PFSK-1 (cell line): ENCODE measurements at regions not wholly inside any gene's neighbourhood (a gene's known extent, or its start where the extent isn't known, plus 50 kb on each side); places are given as distances from the start of the nearest gene placed in this dataset.

Experiments
- FOXP2 ChIP-seq: optimal IDR thresholded peaks from 2 replicates; pipeline ENCODE3; 2011; ENCODE audit warnings: borderline replicate concordance, control low read depth, inconsistent platforms; ENCODE audit not compliant: insufficient read depth; ENCODE audit errors: extremely low read length, extremely low read depth
- POLR2AphosphoS5 ChIP-seq: IDR thresholded peaks from 2 replicates; pipeline ENCODE4 v1.6.1; 2012; ENCODE audit warnings: low read depth, mild to moderate bottlenecking, control low read depth, low read length, moderate library complexity
- REST ChIP-seq, 2 experiments: IDR thresholded peaks; 2 replicates each; pipeline versions ENCODE4 v1.6.1 to v1.8.0; 2011 to 2012; ENCODE audit warnings: low read depth in 2 of 2, low read length in 2 of 2, control low read depth in 1 of 2, inconsistent platforms in 1 of 2, mild to moderate bottlenecking in 1 of 2, moderate library complexity in 1 of 2; ENCODE audit not compliant: insufficient read depth in 1 of 2
- SIN3A ChIP-seq: IDR thresholded peaks from 2 replicates; pipeline ENCODE4 v1.6.1; 2012; ENCODE audit warnings: mild to moderate bottlenecking, low read length, moderate library complexity, borderline replicate concordance; ENCODE audit not compliant: insufficient read depth
- TAF1 ChIP-seq: IDR thresholded peaks from 2 replicates; pipeline ENCODE4 v1.6.1; 2012; ENCODE audit warnings: low read length, control low read depth, borderline replicate concordance; ENCODE audit not compliant: insufficient read depth

- TF ChIP-seq SIN3A, result no peak
- TF ChIP-seq TAF1, result no peak
- no peak for TF ChIP-seq REST (IDR thresholded peaks at IDR 0.05; ENCODE audit: insufficient read depth in 1 of 2, low read depth in 2 of 2, low read length in 2 of 2)
- no peak for TF ChIP-seq POLR2AphosphoS5
- TF ChIP-seq FOXP2, result no peak
Observed at GRCh38 chr6:114452785-114453401, 110.1 kb upstream of the HS3ST5 start.

DNA sequence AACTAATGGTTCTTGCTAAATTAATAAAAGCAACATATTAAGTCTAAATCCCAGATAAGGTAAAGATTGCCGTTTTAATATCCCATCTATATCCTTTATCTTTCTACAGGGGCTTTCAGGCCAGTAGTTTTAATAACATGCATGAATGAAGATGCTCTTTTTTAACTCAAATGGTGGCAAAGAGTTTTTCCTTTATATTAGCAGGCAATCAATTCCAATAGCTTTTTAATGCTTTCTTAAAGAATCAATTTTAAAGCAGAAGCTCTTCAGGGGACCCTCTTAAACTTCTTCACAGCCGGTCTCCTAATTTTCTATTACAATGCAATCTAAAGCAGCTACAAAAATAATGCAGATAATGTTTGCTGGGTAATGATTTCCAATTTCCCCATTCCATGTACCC lies 107.8 kb upstream of the HS3ST5 start:
- TF ChIP-seq POLR2AphosphoS5, result no peak
- no peak for TF ChIP-seq TAF1
- no peak for TF ChIP-seq FOXP2
- TF ChIP-seq SIN3A, result no peak
- no peak for TF ChIP-seq REST (IDR thresholded peaks at IDR 0.05; ENCODE audit: insufficient read depth in 1 of 2, low read depth in 2 of 2, low read length in 2 of 2)

DNA sequence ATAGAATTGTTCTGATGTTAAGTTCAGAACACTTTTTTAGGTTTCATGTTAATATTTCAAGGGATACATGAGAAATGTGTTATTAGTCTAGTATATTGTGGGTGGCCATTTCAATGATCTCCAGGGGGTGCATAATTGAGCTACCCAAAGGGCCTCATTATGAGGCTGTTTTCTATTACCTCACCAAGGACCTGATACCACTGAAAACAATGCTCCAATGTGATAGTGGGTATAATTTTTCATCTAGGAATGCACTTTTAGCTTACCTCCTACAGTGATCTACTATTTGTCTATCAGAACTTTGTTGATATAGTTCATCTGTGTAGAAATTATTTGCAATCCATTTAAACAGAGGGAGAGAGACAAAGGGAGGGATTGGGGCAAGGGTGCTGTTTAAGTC lies 106.8 kb upstream of the HS3ST5 start:
- TF ChIP-seq TAF1 (no peak), FOXP2 (no peak), POLR2AphosphoS5 (no peak), SIN3A (no peak), REST (IDR thresholded peaks at IDR 0.05; ENCODE audit: insufficient read depth in 1 of 2, low read depth in 2 of 2, low read length in 2 of 2) (no peak)

DNA sequence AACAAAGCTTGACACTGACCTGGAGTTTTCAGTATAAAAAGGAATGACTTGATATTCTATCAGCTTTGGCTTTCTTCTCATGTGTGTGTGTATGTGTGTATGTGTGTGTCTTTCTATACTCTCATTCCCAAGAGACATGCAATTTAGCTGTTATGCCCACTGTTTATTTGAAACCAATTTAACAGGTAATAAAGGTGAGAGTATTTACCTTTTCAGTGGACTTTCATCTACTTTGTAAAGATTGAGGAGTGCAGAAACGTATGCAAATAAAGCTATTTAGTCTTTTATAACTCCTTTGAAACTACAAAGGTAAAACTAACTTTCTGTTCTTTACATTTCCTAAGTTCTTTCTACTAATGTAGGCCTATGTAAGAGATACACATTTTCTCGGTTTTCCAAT lies 103.5 kb upstream of the HS3ST5 start:
- TF ChIP-seq SIN3A (no peak), FOXP2 (no peak), REST (IDR thresholded peaks at IDR 0.05; ENCODE audit: insufficient read depth in 1 of 2, low read depth in 2 of 2, low read length in 2 of 2) (no peak), TAF1 (no peak), POLR2AphosphoS5 (no peak)
